Smooth muscle cell (in vitro differentiated cells): ENCODE measurements at regions not wholly inside any gene's neighbourhood (a gene's known extent, or its start where the extent isn't known, plus 50 kb on each side); places are given as distances from the start of the nearest gene placed in this dataset.

ENCODE experiments used
- DNase-seq: peaks from one replicate; lab custom pipeline; 2025; ENCODE audit not compliant: unreplicated experiment; lab: John Stamatoyannopoulos, UW
- H2AFZ ChIP-seq: fragments of 200-600 bp; sonication (generic); 2 replicates; pipeline ENCODE4 v1.6.0; 2016; ENCODE audit warnings: antibody characterized with exemption, low read depth, mild to moderate bottlenecking
- H3F3A ChIP-seq: fragments of 200-600 bp; sonication (generic); 2 replicates; pipeline ENCODE4 v1.6.0; 2017; ENCODE audit warnings: antibody characterized with exemption, low read depth
- H3K27ac ChIP-seq: fragments of 200-600 bp; sonication (generic); 2 replicates; pipeline ENCODE4 v1.5.1; 2016; ENCODE audit warnings: low read depth, mild to moderate bottlenecking
- H3K27me3 ChIP-seq: fragments of 200-600 bp; sonication (generic); 2 replicates; pipeline ENCODE4 v1.6.1; 2016; ENCODE audit warnings: low read depth, mild to moderate bottlenecking
- H3K36me3 ChIP-seq: fragments of 200-600 bp; sonication (generic); 2 replicates; pipeline ENCODE4 v1.5.1; 2016; ENCODE audit warnings: low read depth
- H3K4me1 ChIP-seq: fragments of 200-600 bp; sonication (generic); 2 replicates; pipeline ENCODE4 v1.5.1; 2016; ENCODE audit warnings: low read depth
- H3K4me2 ChIP-seq: fragments of 200-600 bp; sonication (generic); 2 replicates; pipeline ENCODE4 v1.6.0; 2016; ENCODE audit warnings: mild to moderate bottlenecking
- H3K4me3 ChIP-seq: fragments of 200-600 bp; sonication (generic); 2 replicates; pipeline ENCODE4 v1.5.1; 2016; ENCODE audit warnings: mild to moderate bottlenecking
- H3K79me2 ChIP-seq: fragments of 200-600 bp; sonication (generic); 2 replicates; pipeline ENCODE4 v1.6.0; 2016; ENCODE audit warnings: low read depth, mild to moderate bottlenecking
- H3K9ac ChIP-seq: fragments of 200-600 bp; sonication (generic); 2 replicates; pipeline ENCODE4 v1.6.0; 2016; ENCODE audit warnings: low read depth
- H3K9me3 ChIP-seq: fragments of 200-600 bp; sonication (generic); replicated peaks from 2 replicates; pipeline ENCODE4 v1.5.1; 2016; ENCODE audit warnings: low read depth
- H4K20me1 ChIP-seq: fragments of 200-600 bp; sonication (generic); 2 replicates; pipeline ENCODE4 v1.6.0; 2016; ENCODE audit warnings: low read depth
- WGBS: methylation state at CpG from one replicate; pipeline ENCODE4 v1.1.7; 2016; ENCODE audit warnings: low lambda C conversion rate; 5-methylcytosine and 5-hydroxymethylcytosine counted together
- TF ChIP-seq, protein P1 (sequence below): fragments of 200-600 bp; sonication (generic); IDR thresholded peaks from 2 replicates; pipeline ENCODE4 v1.5.1; 2017; ENCODE audit warnings: borderline replicate concordance, mild to moderate bottlenecking, antibody characterized with exemption; ENCODE audit not compliant: insufficient read depth, poor library complexity, severe bottlenecking

DNA sequence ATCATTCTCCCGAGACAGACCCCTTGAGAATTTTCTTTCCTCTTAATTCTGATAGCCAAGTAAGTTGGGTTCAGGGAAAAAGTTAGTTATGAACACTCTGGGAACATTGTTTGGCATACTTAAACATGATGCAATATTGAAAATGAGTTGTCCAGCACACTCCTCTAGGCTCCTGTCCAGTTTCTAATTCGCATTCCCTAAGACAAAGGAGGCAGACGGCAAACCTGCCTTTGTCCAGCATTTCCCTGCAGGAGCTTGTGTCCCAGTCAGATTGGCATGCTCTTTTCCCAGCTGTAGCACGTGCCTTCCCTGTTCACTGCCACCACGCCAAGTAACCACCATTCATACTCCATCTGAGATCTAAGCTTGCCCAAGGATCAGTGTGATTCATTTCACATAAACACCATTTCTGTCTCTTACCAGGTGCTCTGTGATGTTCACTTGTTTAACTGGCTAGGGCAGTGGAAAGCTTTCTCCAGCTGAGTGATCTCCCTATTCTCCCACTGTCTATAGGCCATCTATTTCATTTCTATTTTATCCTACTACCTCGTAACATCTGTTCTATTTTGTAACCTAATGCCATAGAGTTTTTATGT is 150.0 kb upstream of the EPB41L3 start:
- no peak overlapping the region for H3K9ac ChIP-seq
- H4K20me1 ChIP-seq, result no peaks in the 10 kb centered on the region
- H3K27ac ChIP-seq, result no peak overlapping the region
- no peaks in the 10 kb centered on the region for H3K79me2 ChIP-seq
- no peak overlapping the region for H3K4me3 ChIP-seq
- WGBS, result 90% methylated on average over 6 of the region's 6 CpGs
- no peak for DNase-seq
- no peaks in the 10 kb centered on the region for H3F3A ChIP-seq
- H3K4me2 ChIP-seq, result no peak overlapping the region
- no peaks in the 10 kb centered on the region for H3K4me1 ChIP-seq
- H3K27me3 ChIP-seq, result no peaks in the 10 kb centered on the region
- H3K9me3 ChIP-seq, result peaks cover 2% of the 10 kb centered on the region
- no peaks in the 10 kb centered on the region for H3K36me3 ChIP-seq
- no peak overlapping the region for H2AFZ ChIP-seq
- TF ChIP-seq, protein P1, sequence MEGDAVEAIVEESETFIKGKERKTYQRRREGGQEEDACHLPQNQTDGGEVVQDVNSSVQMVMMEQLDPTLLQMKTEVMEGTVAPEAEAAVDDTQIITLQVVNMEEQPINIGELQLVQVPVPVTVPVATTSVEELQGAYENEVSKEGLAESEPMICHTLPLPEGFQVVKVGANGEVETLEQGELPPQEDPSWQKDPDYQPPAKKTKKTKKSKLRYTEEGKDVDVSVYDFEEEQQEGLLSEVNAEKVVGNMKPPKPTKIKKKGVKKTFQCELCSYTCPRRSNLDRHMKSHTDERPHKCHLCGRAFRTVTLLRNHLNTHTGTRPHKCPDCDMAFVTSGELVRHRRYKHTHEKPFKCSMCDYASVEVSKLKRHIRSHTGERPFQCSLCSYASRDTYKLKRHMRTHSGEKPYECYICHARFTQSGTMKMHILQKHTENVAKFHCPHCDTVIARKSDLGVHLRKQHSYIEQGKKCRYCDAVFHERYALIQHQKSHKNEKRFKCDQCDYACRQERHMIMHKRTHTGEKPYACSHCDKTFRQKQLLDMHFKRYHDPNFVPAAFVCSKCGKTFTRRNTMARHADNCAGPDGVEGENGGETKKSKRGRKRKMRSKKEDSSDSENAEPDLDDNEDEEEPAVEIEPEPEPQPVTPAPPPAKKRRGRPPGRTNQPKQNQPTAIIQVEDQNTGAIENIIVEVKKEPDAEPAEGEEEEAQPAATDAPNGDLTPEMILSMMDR, result no peak

GRCh38 chr18:5678779-5679406 is 135.1 kb upstream of the EPB41L3 start:
- no peaks in the 10 kb centered on the region for H3K79me2 ChIP-seq
- H3K27ac ChIP-seq, result no peak overlapping the region
- H3K4me1 ChIP-seq, result no peaks in the 10 kb centered on the region
- 46% methylated on average over 3 of the region's 3 CpGs for WGBS
- H3K4me2 ChIP-seq, result no peak overlapping the region
- no peaks in the 10 kb centered on the region for H3K27me3 ChIP-seq
- no peak overlapping the region for H3K4me3 ChIP-seq
- no peaks in the 10 kb centered on the region for H3K9me3 ChIP-seq
- H4K20me1 ChIP-seq, result no peaks in the 10 kb centered on the region
- H3K36me3 ChIP-seq, result no peaks in the 10 kb centered on the region
- no peak overlapping the region for H2AFZ ChIP-seq
- no peak overlapping the region for H3K9ac ChIP-seq
- no peak for DNase-seq
- H3F3A ChIP-seq, result no peaks in the 10 kb centered on the region
- TF ChIP-seq, protein P1, result no peak

DNA sequence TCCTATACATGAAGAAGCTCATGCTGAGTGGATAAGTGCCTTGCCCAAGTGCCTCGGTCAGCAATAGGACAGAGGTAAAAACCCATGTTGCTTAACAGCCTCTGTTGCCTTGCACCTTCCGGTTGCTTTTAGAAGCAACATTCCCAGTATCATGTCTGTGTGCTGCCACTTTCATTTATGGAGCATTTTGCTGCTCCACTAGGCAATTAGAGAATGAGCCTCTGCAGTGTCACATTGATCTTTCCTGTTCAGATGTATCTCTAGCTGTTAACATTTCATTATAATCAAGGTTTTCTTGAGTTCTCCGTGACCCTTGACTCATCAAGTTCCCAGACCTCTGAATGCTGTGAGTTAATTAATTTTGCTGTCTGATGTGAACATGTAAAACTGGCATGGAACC is 134.5 kb upstream of the EPB41L3 start:
- H4K20me1 ChIP-seq, result no peaks in the 10 kb centered on the region
- H3K9ac ChIP-seq, result no peak overlapping the region
- no peak overlapping the region for H3K4me2 ChIP-seq
- H3K4me1 ChIP-seq, result no peaks in the 10 kb centered on the region
- no peak overlapping the region for H2AFZ ChIP-seq
- no peaks in the 10 kb centered on the region for H3K79me2 ChIP-seq
- H3K27ac ChIP-seq, result no peak overlapping the region
- H3K9me3 ChIP-seq, result no peaks in the 10 kb centered on the region
- TF ChIP-seq, protein P1, result no peak
- H3K4me3 ChIP-seq, result no peak overlapping the region
- H3K36me3 ChIP-seq, result no peaks in the 10 kb centered on the region
- DNase-seq, result no peak
- WGBS, result 83% methylated on average over 3 of the region's 3 CpGs
- no peaks in the 10 kb centered on the region for H3K27me3 ChIP-seq
- no peaks in the 10 kb centered on the region for H3F3A ChIP-seq

GRCh38 chr18:5673616-5674015 is 129.8 kb upstream of the EPB41L3 start:
- DNase-seq, result no peak
- no peak overlapping the region for H3K4me2 ChIP-seq
- H3K9me3 ChIP-seq, result no peaks in the 10 kb centered on the region
- no peaks in the 10 kb centered on the region for H4K20me1 ChIP-seq
- H3K4me3 ChIP-seq, result no peak overlapping the region
- H3K27ac ChIP-seq, result no peak overlapping the region
- H3K9ac ChIP-seq, result no peak overlapping the region
- no peaks in the 10 kb centered on the region for H3F3A ChIP-seq
- H3K36me3 ChIP-seq, result no peaks in the 10 kb centered on the region
- no peaks in the 10 kb centered on the region for H3K27me3 ChIP-seq
- no peaks in the 10 kb centered on the region for H3K4me1 ChIP-seq
- no peak overlapping the region for H2AFZ ChIP-seq
- 77% methylated on average over 2 of the region's 2 CpGs for WGBS
- H3K79me2 ChIP-seq, result no peaks in the 10 kb centered on the region
- TF ChIP-seq, protein P1, result no peak
